IgD-negative memory B cell (primary cell): ENCODE measurements at regions not wholly inside any gene's neighbourhood (a gene's known extent, or its start where the extent isn't known, plus 50 kb on each side); places are given as distances from the start of the nearest gene placed in this dataset.

ENCODE experiments used
- H3K27ac Mint-ChIP-seq, 3 donors: one replicate each; pipeline ENCODE4 v1.8.0; 2020 to 2022; ENCODE audit warnings: mild to moderate bottlenecking in 3 of 3, mixed read lengths in 3 of 3, moderate library complexity in 1 of 3
- H3K27me3 Mint-ChIP-seq: one replicate; pipeline ENCODE4 v1.8.0; 2021; ENCODE audit warnings: mixed read lengths
- H3K36me3 Mint-ChIP-seq: one replicate; pipeline ENCODE4 v1.8.0; 2020; ENCODE audit warnings: mild to moderate bottlenecking, mixed read lengths
- H3K4me1 Mint-ChIP-seq, 3 donors: one replicate each; pipeline ENCODE4 v1.8.0; 2020 to 2022; ENCODE audit warnings: mixed read lengths in 3 of 3, mild to moderate bottlenecking in 1 of 3
- H3K4me3 Mint-ChIP-seq, 4 donors: one replicate each; pipeline ENCODE4 v1.8.0; 2020 to 2022; ENCODE audit warnings: mild to moderate bottlenecking in 4 of 4, mixed read lengths in 4 of 4, moderate library complexity in 3 of 4
- H3K9me3 Mint-ChIP-seq, 3 donors: one replicate each; pipeline ENCODE4 v1.8.0; 2020 to 2021; ENCODE audit warnings: mixed read lengths in 3 of 3, mild to moderate bottlenecking in 1 of 3

- Mint-ChIP-seq H3K27ac (no peak overlapping the region), H3K36me3 (no peaks in the 10 kb centered on the region), H3K4me3 (no peak overlapping the region), H3K27me3 (no peaks in the 10 kb centered on the region), H3K9me3 (peaks cover 0 to 2% (median 0%) of the 10 kb centered on the region in 3 donors), H3K4me1 (peaks cover 0 to 9% (median 2%) of the 10 kb centered on the region in 3 donors)
Observed at GRCh38 chr2:180405520-180405919, 398.4 kb upstream of the CWC22 start.

- Mint-ChIP-seq H3K27ac (no peak overlapping the region), H3K36me3 (no peaks in the 10 kb centered on the region), H3K4me1 (no peaks in the 10 kb centered on the region), H3K27me3 (no peaks in the 10 kb centered on the region), H3K9me3 (peaks cover 4 to 11% (median 9%) of the 10 kb centered on the region in 3 donors), H3K4me3 (no peak overlapping the region)
Observed at GRCh38 chr2:180394305-180394704, 387.2 kb upstream of the CWC22 start.

- H3K9me3 Mint-ChIP-seq: peaks cover 0 to 9% (median 7%) of the 10 kb centered on the region in 3 donors
Observed at GRCh38 chr2:180385601-180386201, 378.6 kb upstream of the CWC22 start.

GRCh38 chr2:180376066-180376465, 369.0 kb upstream of the CWC22 start:
- Mint-ChIP-seq H3K36me3 (no peaks in the 10 kb centered on the region), H3K4me3 (peak overlapping the region in 1 of 4 donors; percentile 39), H3K4me1 (no peaks in the 10 kb centered on the region), H3K27me3 (peaks cover 3% of the 10 kb centered on the region), H3K27ac (no peak overlapping the region), H3K9me3 (peaks cover 0 to 5% (median 4%) of the 10 kb centered on the region in 3 donors)

More at GRCh38 chr2:180385601-180386201, 378.6 kb upstream of the CWC22 start:
- Mint-ChIP-seq H3K4me3 (no peak overlapping the region), H3K4me1 (no peaks in the 10 kb centered on the region), H3K27me3 (no peaks in the 10 kb centered on the region), H3K36me3 (no peaks in the 10 kb centered on the region), H3K27ac (no peak overlapping the region)

GRCh38 chr2:180374502-180375281, 367.6 kb upstream of the CWC22 start:
- Mint-ChIP-seq H3K27me3 (peaks cover 3% of the 10 kb centered on the region), H3K27ac (no peak overlapping the region), H3K4me1 (no peaks in the 10 kb centered on the region), H3K4me3 (no peak overlapping the region), H3K36me3 (no peaks in the 10 kb centered on the region), H3K9me3 (peaks cover 0 to 1% (median under 1%) of the 10 kb centered on the region in 3 donors)

GRCh38 chr2:180370511-180371205, 363.6 kb upstream of the CWC22 start:
- H3K4me1 Mint-ChIP-seq: peaks cover 0 to 10% (median 4%) of the 10 kb centered on the region in 3 donors
- H3K36me3 Mint-ChIP-seq: peaks cover 2% of the 10 kb centered on the region
- peaks cover 0 to 2% (median 0%) of the 10 kb centered on the region in 3 donors for H3K9me3 Mint-ChIP-seq
- no peak overlapping the region for H3K4me3 Mint-ChIP-seq
- H3K27me3 Mint-ChIP-seq: no peaks in the 10 kb centered on the region
- no peak overlapping the region for H3K27ac Mint-ChIP-seq

- Mint-ChIP-seq H3K27ac (no peak overlapping the region), H3K4me1 (peaks cover 0 to 10% (median 4%) of the 10 kb centered on the region in 3 donors), H3K27me3 (no peaks in the 10 kb centered on the region), H3K4me3 (no peak overlapping the region), H3K36me3 (peaks cover 2% of the 10 kb centered on the region), H3K9me3 (peaks cover 0 to 2% (median 0%) of the 10 kb centered on the region in 3 donors)
Observed at GRCh38 chr2:180368881-180369280, 361.8 kb upstream of the CWC22 start.

GRCh38 chr2:180367815-180368214, 360.7 kb upstream of the CWC22 start:
- H3K9me3 Mint-ChIP-seq: peaks cover 0 to 2% (median 0%) of the 10 kb centered on the region in 3 donors

GRCh38 chr2:180366481-180366880, 359.4 kb upstream of the CWC22 start:
- Mint-ChIP-seq H3K27me3 (no peaks in the 10 kb centered on the region), H3K27ac (no peak overlapping the region), H3K4me3 (no peak overlapping the region), H3K36me3 (peaks cover 2% of the 10 kb centered on the region), H3K9me3 (peaks cover 0 to 2% (median 0%) of the 10 kb centered on the region in 3 donors), H3K4me1 (peaks cover 0 to 10% (median 4%) of the 10 kb centered on the region in 3 donors)

More at GRCh38 chr2:180367815-180368214, 360.7 kb upstream of the CWC22 start:
- H3K4me3 Mint-ChIP-seq: no peak overlapping the region
- H3K27me3 Mint-ChIP-seq: no peaks in the 10 kb centered on the region
- H3K4me1 Mint-ChIP-seq: peaks cover 0 to 10% (median 4%) of the 10 kb centered on the region in 3 donors
- no peak overlapping the region for H3K27ac Mint-ChIP-seq
- H3K36me3 Mint-ChIP-seq: peaks cover 2% of the 10 kb centered on the region

GRCh38 chr2:180364719-180365118, 357.6 kb upstream of the CWC22 start:
- H3K4me1 Mint-ChIP-seq: peaks cover 13 to 24% (median 18%) of the 10 kb centered on the region in 3 donors
- no peaks in the 10 kb centered on the region for H3K27me3 Mint-ChIP-seq
- H3K36me3 Mint-ChIP-seq: peaks cover 2% of the 10 kb centered on the region
- no peak overlapping the region for H3K27ac Mint-ChIP-seq
- H3K9me3 Mint-ChIP-seq: peaks cover 0 to 2% (median 0%) of the 10 kb centered on the region in 3 donors
- no peak overlapping the region for H3K4me3 Mint-ChIP-seq

GRCh38 chr2:180360283-180360618, 353.2 kb upstream of the CWC22 start:
- Mint-ChIP-seq H3K27me3 (no peaks in the 10 kb centered on the region), H3K4me3 (peak overlapping the region in 2 of 4 donors; percentile 83), H3K9me3 (no peaks in the 10 kb centered on the region), H3K4me1 (peaks cover 18 to 22% (median 22%) of the 10 kb centered on the region in 3 donors), H3K27ac (peak overlapping the region; percentile 16 to 69 (median 67)), H3K36me3 (no peaks in the 10 kb centered on the region)

GRCh38 chr2:180359522-180360282, 352.6 kb upstream of the CWC22 start:
- H3K27me3 Mint-ChIP-seq: no peaks in the 10 kb centered on the region
- no peaks in the 10 kb centered on the region for H3K9me3 Mint-ChIP-seq
- no peaks in the 10 kb centered on the region for H3K36me3 Mint-ChIP-seq
- H3K27ac Mint-ChIP-seq: peak overlapping the region; percentile 16 to 69 (median 67)
- H3K4me3 Mint-ChIP-seq: peak overlapping the region in 2 of 4 donors; percentile 83
- H3K4me1 Mint-ChIP-seq: peaks cover 18 to 22% (median 22%) of the 10 kb centered on the region in 3 donors

- peaks cover 28 to 30% (median 28%) of the 10 kb centered on the region in 3 donors for H3K4me1 Mint-ChIP-seq
- H3K36me3 Mint-ChIP-seq: no peaks in the 10 kb centered on the region
- H3K4me3 Mint-ChIP-seq: no peak overlapping the region
- H3K9me3 Mint-ChIP-seq: no peaks in the 10 kb centered on the region
- H3K27ac Mint-ChIP-seq: peak overlapping the region in 1 of 3 donors; percentile 47
- no peaks in the 10 kb centered on the region for H3K27me3 Mint-ChIP-seq
Observed at GRCh38 chr2:180358458-180358857, 351.4 kb upstream of the CWC22 start.

- Mint-ChIP-seq H3K36me3 (no peaks in the 10 kb centered on the region), H3K27ac (no peak overlapping the region), H3K9me3 (no peaks in the 10 kb centered on the region), H3K4me1 (peaks cover 29 to 36% (median 31%) of the 10 kb centered on the region in 3 donors), H3K4me3 (no peak overlapping the region), H3K27me3 (no peaks in the 10 kb centered on the region)
Observed at GRCh38 chr2:180356676-180357075, 349.6 kb upstream of the CWC22 start.
